ENCODE measurements at regions not wholly inside any gene's neighbourhood (a gene's known extent, or its start where the extent isn't known, plus 50 kb on each side); places are given as distances from the start of the nearest gene placed in this dataset.

- DNase-seq = no peak
Observed at GRCh38 chr6:54718541-54719023, 128.0 kb upstream of the FAM83B start.

- no peak for DNase-seq
Observed at GRCh38 chr6:54719131-54719530, 127.4 kb upstream of the FAM83B start.

GRCh38 chr6:54719633-54720032 is 126.9 kb upstream of the FAM83B start:
- no peak for DNase-seq

- no peak for DNase-seq
Observed at GRCh38 chr6:54722328-54722727, 124.2 kb upstream of the FAM83B start.

GRCh38 chr6:54729716-54730115 is 116.9 kb upstream of the FAM83B start:
- no peak for DNase-seq

GRCh38 chr6:54730767-54731630 is 115.6 kb upstream of the FAM83B start:
- DNase-seq = no peak

GRCh38 chr6:54737247-54737646 is 109.3 kb upstream of the FAM83B start:
- no peak for DNase-seq

GRCh38 chr6:54747955-54748354 is 98.6 kb upstream of the FAM83B start:
- DNase-seq = no peak

GRCh38 chr6:54754406-54754805 is 92.2 kb upstream of the FAM83B start:
- DNase-seq = no peak

GRCh38 chr6:54758340-54758739 is 88.2 kb upstream of the FAM83B start:
- no peak for DNase-seq

GRCh38 chr6:54768494-54768893 is 78.1 kb upstream of the FAM83B start:
- DNase-seq = no peak

- DNase-seq = no peak
Observed at GRCh38 chr6:54770328-54770727, 76.2 kb upstream of the FAM83B start.

GRCh38 chr6:54771968-54772367 is 74.6 kb upstream of the FAM83B start:
- DNase-seq = no peak

- no peak for DNase-seq
Observed at GRCh38 chr6:54772610-54773009, 74.0 kb upstream of the FAM83B start.

GRCh38 chr6:54775576-54775975 is 71.0 kb upstream of the FAM83B start:
- peak; percentile 68 for DNase-seq

GRCh38 chr6:54776891-54777290 is 69.7 kb upstream of the FAM83B start:
- DNase-seq = no peak

- no peak for DNase-seq
Observed at GRCh38 chr6:54778731-54779130, 67.8 kb upstream of the FAM83B start.

- no peak for DNase-seq
Observed at GRCh38 chr6:54784011-54784410, 62.6 kb upstream of the FAM83B start.

- no peak for DNase-seq
Observed at GRCh38 chr6:54786154-54786553, 60.4 kb upstream of the FAM83B start.

GRCh38 chr6:54787825-54788224 is 58.7 kb upstream of the FAM83B start:
- DNase-seq = peak; percentile 20

Data from fibroblast of skin of abdomen (primary cell).